Stimulated activated naive CD4-positive, alpha-beta T cell (primary cell): ENCODE measurements at regions not wholly inside any gene's neighbourhood (a gene's known extent, or its start where the extent isn't known, plus 50 kb on each side); places are given as distances from the start of the nearest gene placed in this dataset.
"Not testable (repeated sequence)": the region's sequence is repeated elsewhere in the genome, so short reads cannot be mapped to it uniquely, and the experiment has no call there.

Experiments used
- DNase-seq, 6 experiments: peaks; one replicate each; lab custom pipeline; 2025; lab: John Stamatoyannopoulos, UW

DNA sequence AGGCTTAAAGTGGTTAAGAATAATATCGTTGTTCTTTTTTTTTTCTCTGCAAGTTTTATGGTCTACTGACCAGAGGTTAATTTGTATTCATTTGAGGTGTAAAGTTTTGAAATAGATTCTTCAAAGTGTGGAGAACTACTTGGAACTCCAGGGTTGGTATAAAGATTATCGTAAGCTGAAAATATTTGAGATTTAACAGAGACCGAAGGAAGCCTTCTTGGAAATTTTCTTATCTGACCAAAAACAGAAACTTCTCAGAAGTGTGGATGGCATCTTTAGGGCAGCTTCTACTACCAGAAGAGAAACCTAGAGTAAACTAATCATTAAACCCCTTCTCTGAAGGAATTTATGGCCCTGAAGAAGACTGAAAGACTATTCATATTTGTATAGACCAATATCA is 206.8 kb upstream of the MON1B start:
- DNase-seq = no peak

DNA sequence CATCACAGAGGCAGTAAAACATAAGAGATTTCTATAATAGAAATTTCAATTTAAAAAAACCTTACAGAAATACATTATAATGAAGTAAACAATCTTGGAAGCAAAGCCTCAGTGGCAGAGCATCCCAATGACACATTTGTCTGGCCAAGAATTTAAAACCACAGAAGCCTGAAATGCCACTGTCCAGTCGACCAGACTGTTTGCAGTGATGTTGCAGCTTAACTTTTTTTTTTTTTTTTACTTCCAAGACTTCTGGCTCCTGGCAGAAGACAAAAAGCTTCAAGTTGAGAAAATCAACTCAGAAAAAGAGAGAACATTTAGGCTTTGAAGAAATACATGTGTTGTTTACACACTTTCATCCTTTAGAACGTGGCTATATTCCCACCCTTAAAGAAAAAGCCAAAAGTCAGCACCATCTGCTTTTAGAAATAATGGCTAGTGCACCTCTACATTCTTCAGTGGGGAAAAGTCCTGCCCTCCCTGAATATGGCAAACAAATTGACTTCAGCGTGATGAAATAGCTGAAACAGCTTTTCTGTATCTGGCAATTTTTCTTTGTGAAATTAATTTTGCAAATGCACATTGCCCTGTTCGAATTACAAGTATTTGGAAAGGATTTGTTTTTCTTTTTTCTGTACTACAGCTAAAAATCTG is 205.5 kb upstream of the MON1B start:
- no peak for DNase-seq

DNA sequence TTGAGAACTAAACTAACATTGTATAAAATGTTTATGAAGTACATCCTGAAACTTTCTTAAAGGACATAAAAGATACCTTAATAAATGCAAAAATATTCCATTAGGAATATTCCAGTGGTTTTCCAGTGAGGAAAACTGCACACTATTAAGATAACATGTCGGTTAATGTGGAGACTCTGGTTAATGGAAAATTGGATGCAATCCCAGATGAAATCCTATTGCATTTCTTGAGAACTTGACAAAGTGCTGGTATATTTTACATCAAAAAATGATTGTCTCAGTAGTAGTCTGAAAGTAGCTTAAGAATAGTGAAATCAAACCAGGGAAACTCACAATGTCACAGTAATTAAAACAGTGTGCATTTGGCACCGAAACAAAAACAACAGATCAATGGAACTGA is 202.5 kb upstream of the MON1B start:
- no peak for DNase-seq

DNA sequence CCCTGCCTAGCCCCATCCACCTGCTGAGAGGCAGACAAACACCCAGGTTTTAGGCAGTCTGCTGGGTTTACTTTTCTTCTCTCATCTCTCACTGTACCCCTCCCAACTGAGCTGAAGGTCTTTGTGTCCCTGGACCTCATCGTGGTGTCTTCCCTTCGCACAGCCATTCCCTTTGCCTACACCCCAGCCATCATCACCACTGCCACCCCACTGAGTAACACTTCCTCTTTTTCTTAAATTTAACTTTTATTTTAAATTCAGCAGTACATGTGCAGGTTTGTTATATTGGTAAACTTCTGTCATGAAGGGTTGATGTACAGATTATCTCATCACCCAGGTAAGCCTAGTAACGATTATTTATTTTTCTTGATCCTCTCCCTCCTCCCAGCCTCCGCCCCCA is 188.3 kb upstream of the MON1B start:
- DNase-seq = no peak

DNA sequence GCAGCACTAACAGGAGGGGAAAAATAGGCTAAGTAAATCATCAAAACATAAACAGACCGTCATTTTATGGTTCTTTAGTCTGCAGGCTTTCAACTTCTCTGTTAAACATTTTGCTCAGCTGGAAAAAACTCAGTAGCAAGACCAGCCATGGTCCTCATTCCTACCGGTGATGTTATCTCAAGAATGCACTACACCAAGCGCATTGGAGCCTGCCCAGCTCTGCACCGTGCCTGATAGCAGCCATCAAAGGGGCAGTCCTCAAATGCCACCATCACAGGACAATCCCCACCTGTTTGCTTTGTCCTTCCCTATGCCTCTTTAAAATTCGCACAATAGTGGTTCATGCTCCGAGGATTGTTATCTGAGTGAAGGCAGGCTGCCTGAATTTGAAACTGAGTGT is 181.5 kb upstream of the MON1B start:
- no peak for DNase-seq

DNA sequence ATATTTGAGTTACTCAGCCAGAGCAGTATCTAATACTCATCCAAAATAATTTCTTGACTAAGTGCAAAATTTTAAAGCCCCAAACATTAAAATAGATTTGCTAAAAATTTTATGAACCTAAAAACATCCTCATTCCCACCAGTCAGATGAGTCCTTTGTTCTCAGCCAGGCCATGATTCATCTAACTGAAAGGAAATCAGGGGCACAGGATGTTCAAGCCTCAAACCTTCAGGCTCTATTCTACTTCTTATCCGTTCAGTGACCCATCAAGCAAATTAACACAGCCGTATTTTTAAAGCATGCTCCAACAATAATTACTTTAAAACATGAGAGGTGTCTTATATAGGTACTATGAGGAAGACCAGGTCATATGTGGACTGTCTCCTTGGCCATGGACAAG is 176.5 kb upstream of the MON1B start:
- no peak for DNase-seq

DNA sequence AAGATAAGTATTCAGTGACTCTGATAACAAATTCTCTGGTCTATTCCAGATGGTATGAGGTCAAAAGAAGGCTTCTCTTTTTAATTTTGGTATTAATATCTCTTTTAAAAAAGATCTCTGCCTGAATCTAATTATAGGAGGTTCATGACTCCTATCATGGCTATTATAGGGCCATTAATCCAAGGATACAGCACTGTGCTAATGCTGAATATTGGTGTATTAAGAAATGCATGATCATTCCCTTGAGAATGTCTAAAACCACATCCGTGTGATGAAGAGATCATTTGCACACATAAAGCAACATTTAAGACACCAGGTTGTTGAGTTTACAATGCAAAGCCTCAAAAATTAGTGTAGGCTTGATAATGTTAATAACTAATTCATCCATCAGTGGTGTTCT is 160.4 kb upstream of the MON1B start:
- no peak for DNase-seq

DNA sequence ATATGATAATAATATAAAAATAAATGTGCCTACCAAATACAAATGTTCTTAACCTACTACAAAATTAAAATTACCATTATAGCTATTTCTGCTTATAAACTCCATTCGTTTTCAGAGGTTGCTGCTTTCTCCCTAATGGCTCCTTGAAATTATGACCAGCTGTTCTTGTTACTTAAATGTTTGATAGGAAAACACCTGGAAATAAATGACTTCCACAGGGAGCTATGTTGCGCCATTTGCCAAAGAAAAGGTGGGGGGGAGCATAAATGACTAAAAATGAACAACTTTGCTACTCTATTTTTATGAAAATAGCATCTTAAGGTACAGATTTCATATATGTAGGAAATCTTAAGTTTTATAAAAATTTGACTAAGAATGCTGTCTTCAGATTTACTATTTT is 157.5 kb upstream of the MON1B start:
- DNase-seq = no peak

DNA sequence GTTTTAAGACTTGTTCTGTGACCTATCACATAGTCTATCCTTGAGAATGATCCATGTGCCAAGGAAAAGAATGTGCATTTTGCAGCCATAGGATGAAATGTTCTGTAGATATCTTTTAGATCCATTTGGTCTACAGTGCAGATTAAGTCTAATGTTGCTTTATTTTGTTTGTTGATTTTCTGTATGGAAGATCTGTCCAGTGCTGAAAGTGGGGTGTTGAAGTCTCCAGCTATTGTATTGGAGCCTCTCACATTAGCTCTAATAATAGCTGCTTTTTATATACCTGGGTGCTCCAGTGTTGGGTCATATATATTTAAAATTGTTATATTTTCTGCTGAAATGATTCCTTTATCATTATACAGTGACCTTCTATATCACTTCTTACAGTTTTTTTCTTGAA is 155.6 kb upstream of the MON1B start:
- no peak for DNase-seq

DNA sequence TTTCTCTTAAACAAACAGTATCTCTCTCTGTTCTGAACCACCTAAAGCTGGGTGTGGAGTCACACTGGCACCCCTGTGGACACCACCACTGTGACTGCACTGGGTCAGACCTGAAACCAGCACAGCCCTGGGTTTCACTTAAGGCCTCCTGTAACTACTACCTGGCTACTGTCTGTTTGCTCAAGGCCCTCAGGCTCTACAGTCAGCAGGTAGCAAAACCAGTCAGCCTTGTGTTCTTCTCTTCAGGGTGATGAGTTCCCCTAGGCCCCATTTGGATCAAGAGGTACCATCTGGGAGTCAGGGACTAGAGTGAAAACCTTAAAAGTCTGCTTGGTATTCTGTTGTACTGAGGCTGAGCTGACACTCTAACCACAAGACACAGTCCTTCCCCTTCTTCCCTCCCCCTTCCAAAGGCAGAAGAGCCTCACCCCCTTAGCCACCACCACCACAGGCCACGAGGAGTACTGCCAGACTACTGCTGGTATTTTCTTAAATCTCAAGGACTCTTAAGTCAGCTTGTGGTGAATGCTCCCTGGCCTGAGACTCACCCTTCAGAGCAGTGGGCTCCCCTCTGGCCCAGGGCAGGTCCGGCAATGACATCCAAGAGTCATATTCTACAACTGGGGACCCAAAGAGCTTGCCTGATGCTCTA is 153.2 kb upstream of the MON1B start:
- DNase-seq = no peak

DNA sequence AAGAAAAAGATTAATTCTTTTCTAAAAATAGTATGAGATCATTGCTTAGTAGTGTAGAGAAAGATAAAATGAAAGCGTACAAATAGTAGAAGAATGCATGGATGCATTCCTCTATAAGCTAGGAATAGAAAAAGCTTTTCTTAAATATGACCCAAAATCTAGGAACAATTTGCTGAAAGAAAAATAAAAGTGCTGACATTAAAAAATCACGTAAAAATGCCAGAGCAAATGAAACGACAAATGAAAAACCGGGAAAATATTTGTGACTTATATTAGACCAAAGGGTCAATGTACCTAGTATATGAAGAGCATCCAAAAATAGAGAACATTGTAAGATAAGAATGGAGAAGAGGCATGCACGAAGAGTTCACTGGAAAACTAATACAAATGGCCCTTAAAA is 149.5 kb upstream of the MON1B start:
- no peak for DNase-seq

DNA sequence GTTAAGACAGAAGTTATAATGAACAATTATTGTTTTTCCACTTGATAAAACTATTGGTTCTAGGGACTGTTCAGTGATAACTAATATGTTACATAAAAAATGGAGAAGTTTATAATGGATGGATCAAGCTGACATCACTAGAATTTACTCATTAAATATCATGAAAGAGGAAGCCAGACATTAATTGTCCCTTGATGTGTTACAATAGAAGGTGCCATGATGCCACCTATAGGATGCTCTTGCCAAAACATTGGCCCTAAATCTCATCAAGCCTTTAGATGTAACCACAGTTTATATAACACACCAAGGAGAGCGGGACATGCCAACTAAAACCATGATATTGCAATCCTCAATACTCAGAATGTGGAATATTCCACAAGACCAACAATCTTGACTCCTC is 147.9 kb upstream of the MON1B start:
- no peak for DNase-seq

DNA sequence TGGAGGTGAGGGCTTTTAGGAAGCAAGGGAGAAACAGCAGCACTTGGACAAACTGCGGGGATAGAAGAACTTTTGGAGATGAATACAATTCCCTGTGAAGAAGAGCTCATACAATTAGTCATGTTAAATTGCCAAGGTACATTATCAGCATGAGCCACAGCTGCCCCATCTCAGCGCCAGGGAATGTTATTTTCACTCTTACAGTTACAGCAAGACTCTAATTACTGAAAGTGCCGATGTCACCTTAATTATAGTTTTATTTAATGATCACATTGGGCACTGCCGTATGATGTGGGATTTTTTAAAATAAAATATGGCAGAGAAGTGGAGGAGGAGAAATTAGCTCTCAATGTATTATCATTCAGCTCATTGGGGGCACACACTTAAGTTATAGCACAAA is 144.8 kb upstream of the MON1B start:
- DNase-seq = no peak

DNA sequence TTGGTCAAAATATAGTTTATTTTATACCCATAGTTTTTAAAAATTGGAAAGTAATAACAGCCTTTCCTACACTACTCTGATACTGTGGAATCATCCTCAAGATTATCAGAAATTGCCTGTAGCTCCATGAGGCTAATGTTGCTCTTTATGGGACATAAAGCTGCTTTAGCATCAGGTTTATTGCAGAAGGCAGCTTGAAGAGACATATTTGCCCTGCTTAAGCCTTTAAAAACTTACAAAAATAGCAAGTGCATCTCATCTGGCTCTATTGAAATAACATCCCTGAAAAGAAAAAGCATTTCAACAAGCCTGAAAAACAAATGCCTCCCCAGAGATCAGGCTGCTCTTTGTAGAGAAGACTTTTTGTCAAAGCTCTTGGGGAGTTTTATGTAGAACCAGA is 142.9 kb upstream of the MON1B start:
- no peak for DNase-seq

DNA sequence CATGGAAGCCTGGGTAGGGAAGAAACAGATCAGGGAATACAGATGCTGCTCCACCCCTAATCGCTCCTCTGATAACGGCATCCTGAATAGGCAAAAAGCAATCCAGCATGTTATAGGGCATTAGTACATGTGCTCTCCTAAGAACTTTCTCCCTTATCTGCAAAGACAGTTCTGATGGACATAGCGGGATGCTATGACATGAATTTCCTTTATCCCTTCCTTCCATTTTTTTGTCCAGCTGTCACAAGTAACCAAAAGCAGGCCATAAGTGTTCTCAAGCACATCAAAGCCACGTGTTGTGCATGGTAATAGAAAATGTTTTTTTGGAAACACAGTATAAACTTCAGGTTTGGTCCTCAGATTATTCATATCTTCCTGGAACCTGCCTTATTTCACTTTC is 141.4 kb upstream of the MON1B start:
- no peak for DNase-seq

DNA sequence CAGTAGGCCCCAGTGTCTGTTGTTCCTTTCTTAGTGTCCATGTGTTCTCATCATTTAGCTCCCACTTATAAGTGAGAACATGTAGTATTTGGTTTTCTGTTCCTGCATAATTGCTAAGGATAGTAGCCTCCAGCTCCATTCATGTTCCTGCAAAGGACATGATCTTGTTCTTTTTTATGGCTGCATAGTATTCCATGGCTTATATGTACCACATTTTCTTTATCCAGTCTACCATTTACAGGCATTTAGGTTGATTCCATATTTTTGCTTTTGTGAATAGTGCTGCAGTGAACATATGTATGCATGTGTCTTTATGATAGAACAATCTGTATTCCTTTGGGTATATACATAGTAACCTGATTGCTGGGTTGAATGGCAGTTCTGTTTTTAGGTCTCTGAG is 134.4 kb upstream of the MON1B start:
- DNase-seq = not testable (repeated sequence)

DNA sequence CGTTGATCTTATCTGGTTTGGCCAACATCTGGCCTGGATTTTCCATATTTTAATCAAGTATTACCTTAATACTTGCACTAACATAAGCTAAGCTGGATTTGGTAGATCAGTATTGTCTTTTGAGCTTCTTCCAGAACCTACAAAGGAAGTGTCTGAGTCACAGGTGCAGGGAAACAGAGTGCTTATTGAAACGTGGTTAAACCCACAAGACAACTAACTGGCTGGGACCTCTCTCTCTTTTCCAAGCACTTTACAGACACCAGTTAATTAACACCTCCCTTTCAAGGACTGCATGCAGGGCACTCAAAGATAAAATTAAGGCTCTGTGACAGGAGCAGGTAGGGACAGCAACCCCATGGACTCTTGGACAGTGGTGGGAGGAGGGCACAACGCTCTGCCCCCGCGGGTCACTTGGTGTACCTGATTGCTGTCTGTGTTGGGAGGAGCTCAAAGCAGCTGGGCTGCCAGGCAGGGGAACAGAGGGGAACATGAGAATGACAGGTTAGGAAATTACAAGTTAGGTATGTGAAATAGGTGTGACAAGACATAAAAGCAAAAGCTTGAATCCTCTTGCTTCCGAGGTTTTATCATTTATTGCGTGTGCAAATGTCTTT is 133.7 kb upstream of the MON1B start:
- no peak for DNase-seq

DNA sequence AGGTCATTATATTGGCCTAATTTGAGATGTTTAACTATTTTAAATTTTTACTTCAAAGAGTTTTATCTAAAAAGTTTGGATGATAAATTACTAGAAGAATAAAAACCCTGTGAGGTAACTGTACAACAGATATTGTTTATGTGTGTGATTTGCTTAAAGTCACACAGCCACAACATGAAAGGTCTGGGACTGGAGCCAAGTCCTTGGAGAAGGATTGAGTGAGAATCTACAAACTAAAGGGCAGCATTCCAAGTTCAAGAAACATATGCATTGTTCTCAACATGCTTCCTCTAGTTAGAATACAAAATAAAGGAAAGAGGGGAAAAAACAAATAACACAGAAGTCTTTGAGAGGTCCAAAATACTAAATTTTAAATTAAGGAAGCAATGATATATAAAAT is 131.5 kb upstream of the MON1B start:
- no peak for DNase-seq

DNA sequence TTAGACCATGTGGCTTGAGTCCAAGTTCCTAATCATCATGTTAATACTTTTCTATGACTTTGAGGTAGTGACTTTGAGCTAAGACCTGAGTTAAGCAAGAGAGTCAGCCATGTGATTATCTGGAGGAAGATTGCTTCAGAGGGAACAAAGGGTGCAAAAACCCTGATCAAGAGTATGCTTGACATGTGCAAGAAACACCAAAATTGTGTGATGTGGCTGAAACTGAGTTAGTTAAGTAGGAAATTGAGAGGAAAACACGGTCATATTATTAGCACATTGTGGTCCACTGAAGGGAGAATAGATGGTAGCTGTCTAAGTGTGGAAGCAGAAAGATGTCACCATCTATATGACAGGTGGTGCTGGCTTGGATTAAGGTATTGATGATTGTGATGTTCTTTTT is 130.4 kb upstream of the MON1B start:
- no peak for DNase-seq

DNA sequence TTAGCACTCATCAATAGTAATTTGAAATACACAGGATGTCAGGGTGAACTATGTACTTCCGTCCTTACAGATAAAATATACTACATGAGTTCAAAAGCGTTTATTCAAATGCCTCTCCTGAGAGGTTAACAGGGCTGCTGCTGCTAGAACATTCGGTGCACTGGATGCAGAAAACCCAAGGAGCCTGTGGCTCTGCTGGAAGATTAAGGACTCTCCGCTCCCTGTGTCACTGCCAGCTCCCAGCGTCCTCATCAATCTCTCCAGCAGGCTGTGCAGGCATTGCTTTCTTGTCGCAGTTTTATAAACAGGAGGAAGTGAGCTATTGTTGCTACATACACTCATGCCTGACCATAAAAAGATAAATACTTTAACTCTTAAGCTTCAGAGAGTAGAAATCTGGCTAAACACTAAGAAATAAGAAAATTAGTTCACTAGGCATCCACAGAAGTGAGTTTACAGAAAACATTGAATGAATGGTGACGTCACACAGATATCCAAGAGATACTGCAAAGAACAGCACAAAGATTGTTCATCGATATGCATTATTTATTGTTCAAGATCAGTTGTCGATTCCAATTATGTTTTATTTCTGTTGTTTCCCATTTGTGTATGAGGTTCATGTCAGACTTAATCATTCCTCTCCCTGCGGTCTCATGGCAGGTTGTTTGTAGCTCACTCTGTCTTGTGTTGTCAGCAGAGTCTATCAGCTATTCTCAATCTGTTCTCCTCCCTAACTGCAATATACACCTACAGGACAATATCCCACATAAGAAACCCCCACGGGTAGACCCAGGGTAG is 127.9 kb upstream of the MON1B start:
- DNase-seq = no peak

DNA sequence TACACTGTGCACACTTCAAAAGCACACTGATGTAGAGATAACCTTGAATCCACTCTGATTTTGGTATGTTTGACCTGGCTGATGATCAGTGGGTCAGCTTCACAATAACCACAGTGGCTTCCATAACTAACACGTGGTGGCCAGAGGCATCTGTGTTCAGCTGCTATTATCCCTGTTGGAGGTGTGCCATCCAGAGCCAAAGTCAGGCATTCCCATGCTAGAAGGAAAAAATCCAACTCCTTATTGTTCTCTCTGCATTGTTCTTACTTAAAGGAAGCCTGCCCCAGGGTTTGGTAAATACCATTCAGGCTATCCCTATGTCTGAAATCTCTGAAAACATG is 127.3 kb upstream of the MON1B start:
- no peak for DNase-seq

DNA sequence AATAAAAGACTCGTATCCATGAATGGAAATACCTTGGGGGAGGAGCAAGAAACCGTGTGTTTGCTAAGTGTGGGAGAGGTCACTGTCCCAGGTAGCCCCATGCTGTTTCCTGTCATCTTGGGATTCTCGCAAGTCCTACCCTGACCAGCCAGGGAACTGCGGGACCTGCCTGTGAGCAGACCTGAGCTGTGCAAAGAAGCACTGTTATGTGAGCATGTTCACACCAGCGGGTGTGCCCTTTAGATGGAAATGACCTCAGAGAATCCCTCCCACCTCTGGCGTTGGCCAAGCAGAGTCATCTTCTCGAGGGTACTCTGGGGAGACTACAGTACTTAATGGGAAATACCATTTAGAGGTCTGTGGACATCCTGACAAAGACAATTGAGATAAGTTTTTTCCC is 127.0 kb upstream of the MON1B start:
- DNase-seq = no peak

DNA sequence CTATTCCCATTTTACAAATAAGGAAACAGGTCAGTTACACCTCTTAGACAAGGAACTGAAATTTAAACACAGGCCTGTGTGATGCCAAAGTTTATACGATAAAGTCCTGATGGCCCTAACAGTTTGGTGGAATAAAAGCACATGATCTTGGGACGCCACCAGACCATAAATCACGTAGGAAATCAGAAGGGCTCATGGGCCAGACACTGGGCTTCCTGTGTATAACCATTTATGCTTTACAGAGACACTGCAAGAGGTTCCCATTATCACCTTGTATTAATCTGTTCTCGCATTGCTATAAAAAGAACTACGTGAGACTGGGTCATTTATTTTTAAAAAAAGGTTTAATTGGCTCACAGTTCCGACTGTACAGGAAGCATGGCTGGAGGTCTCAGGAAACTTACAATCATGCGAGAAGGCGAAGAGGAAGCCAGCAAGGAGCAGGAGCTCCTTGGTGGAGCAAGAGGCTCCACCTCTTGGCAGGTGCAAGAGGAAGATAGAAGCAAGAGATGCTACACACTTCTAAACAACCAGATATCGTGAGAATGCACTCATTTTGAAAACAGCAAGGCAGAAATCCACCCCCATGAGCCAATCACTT is 124.0 kb upstream of the MON1B start:
- no peak for DNase-seq
